NCI-H82 treated with DMSO at 0.1 percent for 48 hours (cell line): ENCODE measurements at regions not wholly inside any gene's neighbourhood (a gene's known extent, or its start where the extent isn't known, plus 50 kb on each side); places are given as distances from the start of the nearest gene placed in this dataset.
"Not testable (repeated sequence)": the region's sequence is repeated elsewhere in the genome, so short reads cannot be mapped to it uniquely, and the experiment has no call there.

Experiments used
- DNase-seq: peaks from one replicate; lab custom pipeline; 2025; ENCODE audit not compliant: unreplicated experiment; lab: John Stamatoyannopoulos, UW

DNA sequence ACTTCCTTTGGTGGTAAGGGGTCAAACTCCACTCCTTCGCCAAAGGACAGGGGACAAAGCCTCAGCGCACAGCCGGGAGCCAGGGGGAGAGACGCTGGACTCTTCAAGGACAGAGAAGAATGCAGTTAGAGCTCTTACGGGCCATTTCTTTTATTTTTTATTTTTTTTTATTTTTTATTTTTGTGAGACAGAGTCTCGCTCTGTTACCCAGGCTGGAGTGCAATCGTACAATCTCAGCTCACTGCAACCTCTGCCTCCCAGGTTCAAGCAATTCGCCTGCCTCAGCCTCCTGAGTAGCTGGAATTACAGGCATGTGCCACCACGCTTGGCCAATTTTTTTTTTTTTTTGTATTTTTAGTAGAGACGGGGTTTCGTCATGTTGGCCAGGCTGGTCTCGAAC lies 93.2 kb upstream of the RPH3AL start, which contains the start of gene RFLNB:
Gene RFLNB, minus strand, starts transcription at position 101 of the 400 bp plus-strand sequence.
- DNase-seq, result not testable (repeated sequence)

GRCh38 chr17:444879-445454 lies 92.4 kb upstream of the RPH3AL start:
- no peak for DNase-seq

GRCh38 chr17:443109-443508 lies 90.5 kb upstream of the RPH3AL start:
- no peak for DNase-seq

DNA sequence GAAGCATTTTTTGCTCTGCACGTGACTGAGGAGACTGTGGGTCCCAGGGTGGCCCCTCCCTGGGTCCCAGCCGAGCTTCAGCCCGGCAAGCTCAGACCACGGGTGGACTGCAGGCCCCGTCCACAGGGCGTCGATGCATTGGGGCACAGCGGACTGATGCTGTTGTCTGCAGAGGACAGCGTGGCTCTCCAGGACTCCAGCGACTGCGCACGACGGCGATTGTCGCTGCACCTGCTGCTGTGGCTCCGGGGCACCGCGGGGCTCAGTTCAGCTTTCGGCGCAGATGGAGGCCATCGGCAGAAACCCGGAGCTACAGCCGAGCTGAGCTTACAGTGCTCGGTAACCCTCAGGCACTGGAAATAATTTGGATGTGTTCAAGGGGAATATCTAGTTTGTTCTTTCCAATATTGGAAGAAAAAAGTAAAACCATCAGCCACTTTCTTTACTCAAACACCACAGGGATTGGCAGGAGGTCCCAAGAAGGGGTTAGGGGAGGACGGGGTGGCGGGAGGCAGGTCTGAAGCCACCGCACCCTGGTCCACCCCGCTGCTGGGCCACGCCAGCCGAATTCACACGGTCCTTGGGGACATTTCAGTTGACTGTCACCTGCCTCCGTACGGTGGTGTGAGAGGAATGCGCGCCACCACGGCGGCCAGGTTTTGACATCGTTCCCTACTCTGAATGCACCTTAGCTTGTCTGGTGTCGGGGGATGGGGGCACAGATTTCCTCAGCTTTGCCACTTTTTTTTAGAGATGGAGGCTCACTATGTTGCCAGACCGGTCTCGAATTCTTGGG lies 88.7 kb upstream of the RPH3AL start:
- DNase-seq, result no peak

- no peak for DNase-seq
These were observed 85.6 kb upstream of the RPH3AL start for GRCh38 chr17:438191-438590.

- no peak for DNase-seq
These were observed 84.9 kb upstream of the RPH3AL start for GRCh38 chr17:437545-437944.

- DNase-seq, result no peak
These were observed 84.0 kb upstream of the RPH3AL start for GRCh38 chr17:436571-436970.

DNA sequence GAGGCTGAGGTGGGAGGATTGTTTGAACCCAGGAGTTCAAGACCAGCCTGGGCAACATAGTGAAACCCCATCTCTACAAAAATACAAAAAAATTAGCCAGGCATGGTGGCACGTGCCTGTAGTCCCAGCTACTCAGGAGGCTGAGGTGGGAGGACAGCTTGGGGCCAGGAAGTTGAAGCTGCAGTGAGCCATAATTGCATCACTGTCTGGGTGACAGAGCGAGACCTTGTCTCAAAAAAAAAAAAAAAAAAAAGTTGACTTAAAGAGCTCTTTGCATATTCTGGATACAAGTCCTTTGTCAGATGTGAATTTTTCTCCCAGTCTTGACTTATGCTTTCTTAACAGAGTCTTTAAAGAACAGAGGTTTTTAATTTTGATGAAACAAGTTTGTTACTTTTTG lies 79.9 kb upstream of the RPH3AL start:
- DNase-seq, result not testable (repeated sequence)

DNA sequence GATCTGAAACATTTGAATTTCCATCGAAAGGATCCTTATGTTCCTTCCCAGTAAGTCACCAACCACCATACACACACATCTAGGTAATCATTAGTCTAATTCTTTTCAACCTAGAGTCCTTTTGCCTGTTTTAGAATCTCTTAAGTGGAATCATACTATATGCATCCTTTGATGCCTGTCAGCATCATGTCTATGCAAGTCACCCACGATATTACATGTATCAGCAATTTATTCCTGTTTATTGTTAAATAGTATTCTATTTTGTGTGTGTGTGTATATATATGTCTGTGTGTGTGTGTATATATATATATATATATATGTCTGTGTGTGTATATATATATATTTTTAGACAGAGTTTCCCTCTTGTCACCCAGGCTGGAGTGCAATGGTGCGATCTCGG lies 78.9 kb upstream of the RPH3AL start:
- DNase-seq, result no peak

GRCh38 chr17:429589-429988 lies 77.0 kb upstream of the RPH3AL start:
- no peak for DNase-seq

DNA sequence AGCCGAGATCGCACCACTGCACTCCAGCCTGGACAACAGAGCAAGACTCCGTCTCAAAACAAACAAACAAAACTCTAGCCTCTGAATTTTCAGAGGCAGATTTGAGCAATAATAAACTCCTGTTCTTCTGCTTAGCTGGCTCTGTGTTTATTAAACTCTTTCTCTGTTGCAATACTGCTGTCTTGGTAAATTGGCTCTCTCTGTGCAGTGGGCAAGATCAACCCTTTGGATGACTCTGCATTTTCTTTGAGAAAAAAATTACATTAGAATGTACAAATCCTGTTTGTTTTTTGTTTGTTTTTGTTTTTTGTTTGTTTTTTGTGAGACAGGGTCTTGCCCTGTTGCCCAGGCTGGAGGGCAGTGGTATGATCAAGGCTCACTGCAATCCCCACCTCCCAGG lies 75.8 kb upstream of the RPH3AL start:
- DNase-seq, result no peak

GRCh38 chr17:427891-428290 lies 75.3 kb upstream of the RPH3AL start:
- no peak for DNase-seq

GRCh38 chr17:427327-427726 lies 74.7 kb upstream of the RPH3AL start:
- no peak for DNase-seq

- no peak for DNase-seq
These were observed 69.8 kb upstream of the RPH3AL start for GRCh38 chr17:422196-422930.

- DNase-seq, result no peak
These were observed 68.0 kb upstream of the RPH3AL start for GRCh38 chr17:420479-421175.

DNA sequence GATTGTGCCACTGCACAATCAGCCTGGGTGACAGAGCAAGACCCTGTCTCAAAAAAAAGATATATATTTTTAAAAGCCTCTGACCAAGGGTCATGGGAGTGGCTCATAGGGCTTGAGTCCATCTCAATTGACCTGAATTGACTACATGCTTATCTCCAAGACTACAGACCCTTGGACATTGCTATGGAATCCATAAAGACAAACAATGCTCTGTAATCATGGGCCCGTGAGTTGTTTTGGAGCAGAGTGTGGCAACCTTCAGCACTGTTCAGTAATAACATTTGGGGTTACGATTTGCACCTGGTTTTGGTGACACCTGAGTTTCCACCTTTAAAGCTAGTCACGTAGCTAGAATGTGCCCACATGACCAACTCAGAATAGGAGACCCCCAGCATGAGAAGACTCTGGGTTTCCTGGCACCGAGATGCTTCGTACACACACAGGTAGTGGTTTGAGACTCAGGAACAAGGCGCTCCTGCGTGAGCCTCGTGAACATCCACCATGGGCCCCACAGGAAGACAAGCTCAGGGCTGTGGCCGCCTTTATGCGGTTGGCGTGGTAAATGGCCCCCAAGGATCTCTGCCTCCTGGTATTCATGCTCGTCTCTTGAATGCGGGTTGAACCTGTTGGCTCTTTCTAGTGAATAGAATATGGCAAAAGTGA lies 66.6 kb upstream of the RPH3AL start:
- no peak for DNase-seq

- DNase-seq, result no peak
These were observed 65.8 kb upstream of the RPH3AL start for GRCh38 chr17:418421-418751.

DNA sequence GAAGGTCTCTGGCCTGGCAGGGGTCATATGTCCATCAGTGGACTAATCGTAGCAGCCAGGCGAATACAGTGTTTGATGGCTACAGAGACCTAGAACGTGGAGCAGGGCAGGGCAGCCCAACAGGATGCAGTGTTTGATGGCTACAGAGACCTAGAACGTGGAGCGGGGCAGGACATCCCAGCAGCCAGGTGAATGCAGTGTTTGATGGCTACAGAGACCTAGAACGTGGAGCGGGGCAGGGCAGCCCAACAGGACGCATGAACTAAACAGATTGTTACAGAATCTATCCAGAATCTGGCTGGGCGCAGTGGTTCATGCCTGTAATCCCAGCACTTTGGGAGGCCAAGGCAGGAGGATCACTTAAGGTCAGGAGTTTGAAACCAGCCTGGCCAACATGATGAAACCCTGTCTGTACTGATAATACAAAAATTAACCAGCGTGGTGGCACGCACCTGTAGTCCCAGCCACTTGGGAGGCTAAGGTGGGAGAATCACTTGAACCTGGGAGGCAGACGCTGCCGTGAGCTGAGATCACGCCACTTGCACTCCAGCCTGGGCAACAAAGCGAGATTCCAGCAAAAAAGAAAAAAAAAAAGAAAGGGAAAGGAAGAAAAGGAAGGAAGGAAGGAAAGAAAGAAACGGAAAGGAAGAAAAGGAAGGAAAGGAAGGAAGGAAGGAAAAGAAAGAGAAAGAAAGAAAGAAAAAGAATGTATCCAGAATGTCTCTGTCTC lies 65.2 kb upstream of the RPH3AL start:
- DNase-seq, result no peak

GRCh38 chr17:416293-417206 lies 63.9 kb upstream of the RPH3AL start:
- DNase-seq, result no peak
